ENCODE measurements at regions not wholly inside any gene's neighbourhood (a gene's known extent, or its start where the extent isn't known, plus 50 kb on each side); places are given as distances from the start of the nearest gene placed in this dataset.

DNA sequence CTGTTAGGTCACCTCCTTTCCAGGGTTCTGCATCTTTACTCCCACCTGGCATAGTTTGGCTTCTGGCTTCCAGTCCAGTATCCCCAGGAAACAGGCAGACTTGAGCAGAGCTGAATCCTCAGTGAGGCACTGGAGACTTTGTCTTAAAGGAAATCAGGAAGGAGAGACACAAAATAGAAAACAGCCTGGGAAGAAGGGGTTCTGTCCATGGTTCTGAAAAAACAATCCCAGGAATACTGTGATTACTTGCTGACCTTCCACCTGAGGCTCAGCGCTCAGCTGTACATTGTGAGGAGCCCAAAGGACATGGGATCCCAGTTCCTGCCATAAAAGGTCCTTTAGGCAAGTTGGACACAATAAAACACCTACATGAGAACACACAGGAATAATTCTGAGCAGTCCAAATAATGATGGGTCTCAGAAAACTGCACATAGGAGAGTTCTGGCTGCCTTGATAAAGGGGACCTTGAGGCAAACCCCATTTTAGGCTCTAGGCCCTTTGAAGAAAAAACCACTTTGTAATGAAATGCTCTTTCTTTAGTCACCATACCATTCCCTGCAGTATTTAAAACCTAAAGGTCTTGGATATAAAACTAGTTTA lies 81.4 kb upstream of the CRHR1 start:
- TF ChIP-seq POLR2A (IDR thresholded peaks at IDR 0.05; ENCODE audit: low read depth, low read length) (no peak), POLR2AphosphoS5 (IDR thresholded peaks at IDR 0.05; ENCODE audit: insufficient read depth, low read depth, low read length) (no peak), EZH2 (IDR thresholded peaks at IDR 0.05; ENCODE audit: borderline replicate concordance, low read depth, low read length, severe bottlenecking) (no peak), MAX (IDR thresholded peaks at IDR 0.05; ENCODE audit: insufficient read depth, insufficient read length) (no peak), GATA2 (IDR thresholded peaks at IDR 0.05; ENCODE audit: insufficient read depth, insufficient read length, low read depth, low read length) (no peak), MYC (IDR thresholded peaks at IDR 0.05; ENCODE audit: low read depth, low read length) (no peak), JUN (IDR thresholded peaks at IDR 0.05; ENCODE audit: borderline replicate concordance, insufficient read depth, insufficient read length, low read depth) (no peak), FOS (IDR thresholded peaks at IDR 0.05; ENCODE audit: borderline replicate concordance, insufficient read depth, low read length) (no peak)
- TF ChIP-seq, protein P1, sequence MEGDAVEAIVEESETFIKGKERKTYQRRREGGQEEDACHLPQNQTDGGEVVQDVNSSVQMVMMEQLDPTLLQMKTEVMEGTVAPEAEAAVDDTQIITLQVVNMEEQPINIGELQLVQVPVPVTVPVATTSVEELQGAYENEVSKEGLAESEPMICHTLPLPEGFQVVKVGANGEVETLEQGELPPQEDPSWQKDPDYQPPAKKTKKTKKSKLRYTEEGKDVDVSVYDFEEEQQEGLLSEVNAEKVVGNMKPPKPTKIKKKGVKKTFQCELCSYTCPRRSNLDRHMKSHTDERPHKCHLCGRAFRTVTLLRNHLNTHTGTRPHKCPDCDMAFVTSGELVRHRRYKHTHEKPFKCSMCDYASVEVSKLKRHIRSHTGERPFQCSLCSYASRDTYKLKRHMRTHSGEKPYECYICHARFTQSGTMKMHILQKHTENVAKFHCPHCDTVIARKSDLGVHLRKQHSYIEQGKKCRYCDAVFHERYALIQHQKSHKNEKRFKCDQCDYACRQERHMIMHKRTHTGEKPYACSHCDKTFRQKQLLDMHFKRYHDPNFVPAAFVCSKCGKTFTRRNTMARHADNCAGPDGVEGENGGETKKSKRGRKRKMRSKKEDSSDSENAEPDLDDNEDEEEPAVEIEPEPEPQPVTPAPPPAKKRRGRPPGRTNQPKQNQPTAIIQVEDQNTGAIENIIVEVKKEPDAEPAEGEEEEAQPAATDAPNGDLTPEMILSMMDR (IDR thresholded peaks at IDR 0.05; ENCODE audit: extremely low read depth in 1 of 2, insufficient read depth in 1 of 2, low read depth in 1 of 2, low read length in 2 of 2) = no peak
